ENCODE measurements at regions not wholly inside any gene's neighbourhood (a gene's known extent, or its start where the extent isn't known, plus 50 kb on each side); places are given as distances from the start of the nearest gene placed in this dataset.

GRCh38 chr1:83670909-83671565 is 327.9 kb downstream of the TTLL7 start:
- DNase-seq = no peak

DNA sequence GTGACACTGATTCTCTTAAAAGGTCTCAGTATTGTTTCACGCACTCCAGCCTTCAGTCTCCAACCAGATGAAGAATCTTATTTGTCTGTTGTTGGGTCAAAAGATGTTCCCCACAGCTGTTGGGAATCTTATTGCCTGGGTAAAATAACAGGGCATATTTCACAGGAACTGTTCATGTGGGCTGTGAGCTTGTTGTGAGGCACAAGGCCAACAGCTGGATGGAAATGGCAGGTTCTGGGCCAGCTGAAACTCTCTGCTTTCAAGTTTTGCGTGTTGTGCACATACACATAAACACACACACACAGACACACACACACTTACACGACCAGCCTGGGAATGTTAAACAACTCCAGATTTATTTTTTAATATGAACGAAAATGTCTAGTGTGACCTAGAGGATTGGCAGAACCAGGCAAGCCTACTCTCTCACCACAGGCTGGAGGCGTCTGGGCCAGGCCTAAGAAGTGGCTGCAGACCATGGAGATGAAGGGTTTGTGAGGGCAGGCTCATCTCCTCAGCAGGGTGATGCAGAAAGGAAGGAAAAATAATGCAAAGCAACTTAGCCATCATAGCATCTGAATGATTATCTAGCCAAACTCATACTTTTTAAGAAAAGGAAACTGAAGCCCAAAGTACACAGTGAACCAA is 357.0 kb downstream of the TTLL7 start:
- no peak for DNase-seq

DNA sequence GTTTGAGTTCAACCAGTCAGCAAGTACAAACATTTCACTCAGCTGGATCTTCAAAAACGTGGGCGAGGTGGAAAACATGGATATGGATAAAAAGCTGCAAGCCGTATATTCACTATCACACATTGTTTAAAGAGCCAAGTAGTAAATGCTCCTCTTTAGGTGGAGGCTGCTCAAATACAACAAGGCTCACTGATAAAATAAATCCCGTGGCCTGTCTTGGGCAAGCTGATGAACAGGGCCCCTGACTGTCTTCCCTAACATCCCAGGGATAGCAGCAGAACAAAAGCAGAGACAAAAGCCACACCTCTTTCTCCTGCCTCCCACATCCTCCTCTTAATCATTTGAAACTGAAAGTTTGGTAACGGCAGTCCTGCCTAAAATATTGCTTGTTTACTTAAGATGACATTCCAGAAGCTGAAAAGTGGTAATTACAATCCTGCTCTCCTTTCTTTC is 357.7 kb downstream of the TTLL7 start:
- no peak for DNase-seq

DNA sequence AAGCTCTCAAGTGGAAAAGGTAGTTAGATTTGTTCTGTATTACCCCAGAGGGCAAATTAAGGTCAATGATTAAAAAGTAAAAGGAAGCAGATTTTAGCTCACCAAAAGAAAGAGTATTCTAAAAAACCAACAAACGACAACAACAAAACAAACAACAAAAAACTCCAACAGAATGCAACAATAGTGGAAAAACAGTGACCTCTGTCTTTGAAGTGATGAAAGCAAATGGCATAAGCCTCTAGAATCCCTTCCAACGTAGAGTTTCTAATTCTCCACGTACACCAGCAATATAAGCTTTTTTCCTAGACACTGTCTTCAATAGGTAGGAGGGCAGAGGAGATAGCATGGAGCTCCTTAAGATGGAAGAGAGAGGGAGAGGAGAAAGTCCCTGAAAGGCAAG is 359.1 kb downstream of the TTLL7 start:
- DNase-seq = no peak

- no peak for DNase-seq
Observed at GRCh38 chr1:83637586-83637985, 361.3 kb downstream of the TTLL7 start.

DNA sequence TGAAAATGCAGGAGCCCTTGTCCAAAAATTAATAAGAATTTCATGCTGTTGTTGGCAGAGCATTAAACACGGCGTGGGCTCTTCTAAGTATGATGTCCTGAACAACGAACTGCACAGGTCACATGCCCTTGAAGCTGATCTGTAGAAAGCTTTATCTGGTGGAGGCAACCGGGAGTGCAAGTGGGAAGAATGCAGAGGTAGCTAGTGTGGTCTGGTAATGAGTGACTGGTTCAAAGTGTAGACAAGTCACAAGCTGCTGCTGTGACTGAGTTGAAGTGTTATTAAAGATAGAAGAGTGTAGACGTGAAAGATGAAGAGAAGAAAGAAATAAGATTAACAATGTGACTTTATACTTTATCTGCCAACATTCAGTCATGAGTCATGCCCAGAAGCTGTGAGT is 361.9 kb downstream of the TTLL7 start:
- no peak for DNase-seq

DNA sequence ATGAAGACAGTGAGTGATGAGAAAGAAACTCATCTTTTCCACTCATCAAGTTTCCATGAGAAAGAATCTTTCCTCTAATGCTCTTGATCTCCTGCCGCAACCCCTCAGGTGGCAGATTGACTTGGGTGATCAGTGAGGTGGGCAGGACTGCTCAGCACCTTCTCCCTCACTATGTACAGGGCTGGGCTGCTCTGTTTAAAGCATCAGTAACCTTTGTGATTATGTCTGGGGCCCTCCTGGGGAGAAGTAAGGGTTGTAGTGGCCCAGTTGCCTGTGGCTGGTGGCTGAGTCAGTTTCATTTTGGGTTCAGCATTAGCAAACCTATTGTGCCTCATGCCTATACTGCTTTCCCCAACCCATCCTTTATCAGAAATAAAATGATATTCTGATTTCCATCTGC is 366.0 kb downstream of the TTLL7 start:
- DNase-seq = no peak

GRCh38 chr1:83631851-83632250 is 367.1 kb downstream of the TTLL7 start:
- DNase-seq = no peak

DNA sequence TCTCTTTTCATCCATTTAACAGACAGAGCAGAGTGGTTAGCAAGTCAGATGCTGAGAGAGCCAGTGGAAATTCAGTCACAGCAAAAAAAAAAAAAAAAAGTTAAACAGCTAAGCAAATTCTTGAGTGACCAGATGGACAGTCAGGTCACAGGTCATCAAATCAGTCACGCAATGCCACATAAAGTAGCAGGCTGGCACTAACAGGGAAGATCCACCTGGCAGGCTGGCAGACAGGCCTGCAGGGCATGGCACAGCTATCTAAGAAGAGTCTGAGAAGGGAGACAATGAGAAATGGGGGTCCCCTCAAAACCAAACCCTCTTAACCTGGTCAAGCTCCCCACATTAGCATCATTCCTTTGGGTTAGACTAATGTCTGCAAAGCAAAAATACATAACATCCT is 371.9 kb downstream of the TTLL7 start:
- DNase-seq = no peak

DNA sequence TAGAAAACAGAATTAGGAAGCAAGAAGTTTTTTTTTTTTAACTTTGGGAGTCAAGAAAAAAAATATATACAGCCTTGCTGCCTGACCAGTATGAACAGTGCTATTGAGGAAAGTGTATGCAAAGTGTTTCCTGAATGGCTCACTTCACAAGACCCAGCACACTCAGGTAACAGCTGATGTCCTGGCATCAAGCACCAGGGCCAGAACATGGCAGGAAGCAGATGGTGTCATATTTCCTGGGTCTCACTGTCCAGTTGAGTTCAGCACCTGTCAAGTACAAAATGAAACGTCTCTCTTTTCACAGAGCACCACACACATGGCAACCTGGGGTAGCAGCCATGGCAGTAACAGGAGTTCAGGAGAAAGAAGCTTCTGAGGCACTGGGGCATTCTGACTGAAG is 372.3 kb downstream of the TTLL7 start:
- no peak for DNase-seq

DNA sequence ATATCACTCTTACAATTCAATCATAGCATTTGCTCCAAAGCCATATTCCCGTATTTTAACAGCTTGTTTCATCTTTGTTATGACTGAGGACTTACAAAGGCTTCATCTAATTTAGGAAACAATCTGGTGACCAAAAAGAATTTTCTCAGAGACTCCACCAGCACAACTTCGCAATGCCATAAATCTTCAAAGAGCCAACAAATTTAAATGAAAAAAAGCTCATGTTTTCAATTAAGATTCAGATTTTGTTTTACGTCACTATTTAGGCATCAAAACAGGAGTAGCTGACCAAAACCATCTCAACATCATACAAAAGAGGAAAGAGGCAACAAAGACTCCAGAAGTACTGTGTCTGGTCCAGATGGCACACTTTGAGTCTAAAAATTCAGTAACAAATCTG is 373.3 kb downstream of the TTLL7 start:
- DNase-seq = no peak

DNA sequence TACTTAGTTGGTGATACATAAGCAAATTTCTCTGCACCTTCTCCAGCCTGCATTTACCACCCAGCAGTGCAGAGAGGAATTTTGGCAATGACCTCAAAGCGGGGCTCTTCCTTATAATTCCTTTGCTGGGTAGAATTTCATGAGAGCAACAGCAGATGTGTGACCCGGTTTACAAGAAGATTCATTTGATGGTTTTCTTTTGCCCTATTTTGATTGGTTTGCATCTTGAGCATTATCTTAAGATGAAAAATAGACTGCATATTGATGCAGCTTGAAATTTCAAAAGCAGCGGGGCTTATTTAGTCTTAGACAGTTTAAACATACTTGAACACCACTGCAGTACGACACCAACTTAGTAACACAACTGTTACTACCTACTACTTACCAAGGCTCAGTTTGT is 378.9 kb downstream of the TTLL7 start:
- DNase-seq = no peak

- no peak for DNase-seq
Observed at GRCh38 chr1:83619170-83619896, 379.6 kb downstream of the TTLL7 start.

DNA sequence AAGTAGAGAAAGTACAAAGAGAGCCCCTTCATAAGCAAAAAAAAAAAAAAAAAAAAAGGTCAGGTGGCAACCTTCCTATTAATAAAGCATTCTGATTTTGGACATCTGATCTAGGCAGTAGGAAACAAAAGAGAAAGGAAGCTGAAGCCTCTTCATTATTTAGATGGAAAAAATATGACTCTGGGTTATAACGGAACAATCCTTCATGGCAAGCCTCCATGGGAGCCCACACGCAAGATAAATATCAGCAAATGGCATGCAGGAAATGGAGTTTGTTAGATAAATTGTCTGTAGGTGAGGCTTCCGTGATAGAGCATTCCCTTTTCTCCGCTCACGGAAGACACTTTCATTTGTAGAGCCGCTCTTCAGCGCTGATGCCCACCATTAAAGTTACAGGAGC is 381.0 kb downstream of the TTLL7 start:
- DNase-seq = no peak

GRCh38 chr1:83615370-83615769 is 383.6 kb downstream of the TTLL7 start:
- DNase-seq = no peak

DNA sequence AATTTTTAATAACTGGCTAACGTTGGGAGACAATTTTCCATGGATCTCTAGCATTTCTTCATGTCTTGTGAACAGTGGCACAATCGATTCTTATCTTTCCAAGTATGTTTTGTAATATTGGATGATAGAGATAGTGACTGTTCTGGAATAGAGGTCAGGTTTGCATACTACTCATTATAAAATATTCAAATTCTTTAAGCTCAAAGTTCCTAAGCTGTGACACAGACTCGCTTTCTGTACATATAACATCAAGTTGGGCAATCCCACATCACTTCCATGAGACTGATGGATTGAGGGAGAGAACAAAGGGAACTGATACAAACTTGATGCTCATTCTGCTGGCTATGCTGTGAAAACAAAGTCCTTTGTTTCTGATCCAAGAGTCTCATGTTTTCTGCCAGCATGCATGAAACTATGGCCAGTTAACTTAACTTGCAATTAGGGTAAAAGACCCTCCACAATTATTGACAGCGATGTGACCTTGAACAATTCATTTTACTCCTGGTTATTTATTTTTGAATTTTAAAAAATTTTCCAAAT is 392.4 kb downstream of the TTLL7 start:
- no peak for DNase-seq

DNA sequence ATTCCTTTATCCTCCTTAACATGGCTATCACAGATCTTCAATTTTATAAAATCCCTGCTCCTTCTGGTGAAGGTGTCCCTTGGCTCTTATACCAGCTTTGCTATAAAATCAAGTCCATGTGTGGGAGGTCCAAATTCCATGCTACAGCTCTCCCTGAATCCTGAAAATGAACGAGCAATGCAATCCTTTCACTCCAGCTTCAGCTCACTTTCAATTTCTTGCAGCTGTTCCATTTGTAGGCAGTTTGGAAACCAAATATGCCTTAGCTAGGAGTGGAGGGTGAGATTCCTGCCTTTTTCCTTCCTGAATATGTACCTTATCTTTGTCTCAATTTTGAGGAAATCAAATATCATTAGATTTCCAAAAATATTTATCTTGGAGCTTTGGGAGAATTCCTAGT is 402.6 kb downstream of the TTLL7 start:
- no peak for DNase-seq

DNA sequence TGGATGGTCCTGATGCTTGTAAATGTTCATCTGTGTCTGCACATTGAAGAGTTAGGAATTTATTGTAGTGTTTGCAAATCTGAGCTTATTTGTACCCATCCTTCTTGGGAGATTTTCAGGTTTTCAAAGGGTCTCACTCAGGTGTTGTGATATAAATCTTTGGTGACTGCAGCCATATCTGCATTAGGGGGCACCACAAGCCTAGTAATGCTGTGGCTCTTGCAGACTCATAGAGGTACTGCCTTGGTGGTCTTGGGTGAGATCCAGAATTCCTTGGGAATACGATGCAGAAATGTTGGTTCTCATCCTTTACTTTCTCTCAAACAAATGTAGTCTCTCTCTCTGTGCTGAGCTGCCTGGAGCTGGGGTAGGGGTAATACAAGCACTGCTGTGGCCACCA is 405.9 kb downstream of the TTLL7 start:
- DNase-seq = no peak

DNA sequence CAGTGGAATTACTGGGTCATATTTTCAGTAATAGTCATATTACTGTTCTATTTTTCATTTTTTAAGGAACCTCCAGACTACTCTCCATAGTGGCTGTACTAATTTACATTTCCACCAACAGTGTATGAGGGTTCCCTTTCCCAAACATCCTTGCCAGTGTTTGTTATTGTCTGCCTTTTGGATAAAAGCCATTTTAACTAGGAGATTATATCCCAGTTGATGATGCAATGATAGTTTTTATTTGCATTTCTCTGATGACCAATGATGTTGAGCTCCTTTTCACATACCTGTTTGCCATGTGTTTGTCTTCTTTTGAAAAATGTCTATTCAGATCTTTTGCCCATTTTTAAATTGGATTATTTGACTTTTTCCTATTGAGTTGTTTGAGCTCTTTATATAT is 410.8 kb downstream of the TTLL7 start:
- no peak for DNase-seq

- DNase-seq = peak; percentile 8
Observed at GRCh38 chr1:83583351-83584014, 415.4 kb downstream of the TTLL7 start.

DNA sequence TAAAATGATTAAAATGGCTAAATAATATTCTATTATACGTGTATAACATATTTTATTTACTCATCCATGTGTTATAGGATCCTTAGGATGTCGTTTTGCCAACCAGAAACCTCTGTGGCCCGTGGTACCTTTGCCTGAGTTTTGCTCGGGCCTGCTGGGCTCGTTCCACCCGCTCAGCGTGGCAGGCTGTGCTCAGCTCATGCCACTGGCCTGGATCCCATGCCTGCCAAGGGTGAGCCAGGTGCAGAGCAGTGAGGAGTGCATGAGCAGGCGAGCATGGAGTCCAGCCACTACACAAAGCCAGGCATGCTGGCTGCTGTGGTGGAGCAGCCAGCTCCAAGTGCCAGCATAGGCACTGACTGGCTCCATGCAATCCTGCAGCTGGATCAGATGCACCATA is 417.2 kb downstream of the TTLL7 start:
- no peak for DNase-seq

DNA sequence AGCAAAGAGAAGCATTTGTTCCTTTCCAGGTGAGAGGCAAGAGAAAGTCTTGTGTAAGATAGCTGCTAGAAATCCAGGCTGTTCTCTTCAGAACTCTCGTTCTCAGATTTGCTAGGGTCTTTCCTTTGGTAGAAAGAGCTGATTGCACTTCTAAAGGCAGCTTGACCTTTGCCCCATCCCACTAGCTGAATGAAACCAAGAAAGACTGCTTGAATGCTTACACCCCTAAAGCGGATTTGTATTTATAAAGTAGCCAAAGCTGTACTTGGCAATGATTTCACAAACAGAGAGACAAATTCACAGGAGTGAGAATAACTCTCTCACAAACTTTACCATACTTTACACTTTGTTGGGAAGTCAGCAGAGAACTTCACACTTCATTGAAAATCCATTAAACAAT is 424.1 kb downstream of the TTLL7 start:
- DNase-seq = no peak

DNA sequence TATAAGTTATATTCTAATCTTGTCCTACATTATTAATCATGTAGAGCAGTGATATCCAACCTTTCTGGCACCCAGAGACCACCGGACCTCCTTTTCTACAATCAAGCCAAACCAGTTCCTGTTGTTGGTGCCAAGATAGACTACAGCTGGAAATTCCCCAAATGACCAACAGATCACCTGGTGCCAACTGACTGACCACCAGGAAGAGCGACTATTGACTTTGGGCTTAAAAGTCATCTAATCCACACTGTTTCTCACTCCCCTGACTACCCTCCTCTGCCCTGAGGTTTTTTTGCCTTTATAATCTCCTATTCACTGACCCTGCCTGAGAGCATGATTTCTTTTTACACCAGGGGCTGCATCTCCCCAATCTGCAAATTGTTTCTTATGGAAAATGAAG is 425.2 kb downstream of the TTLL7 start:
- no peak for DNase-seq

- no peak for DNase-seq
Observed at GRCh38 chr1:83571536-83571935, 427.4 kb downstream of the TTLL7 start.
